Suppressor macrophage treated with lipopolysaccharide for 1 hour (primary cell): ENCODE measurements at regions not wholly inside any gene's neighbourhood (a gene's known extent, or its start where the extent isn't known, plus 50 kb on each side); places are given as distances from the start of the nearest gene placed in this dataset.
"Not testable (repeated sequence)": the region's sequence is repeated elsewhere in the genome, so short reads cannot be mapped to it uniquely, and the experiment has no call there.

ENCODE experiments used
- DNase-seq, 3 donors: peaks; one replicate each; pipeline ENCODE4 v3.0.0-alpha.2; 2020 to 2022

DNA sequence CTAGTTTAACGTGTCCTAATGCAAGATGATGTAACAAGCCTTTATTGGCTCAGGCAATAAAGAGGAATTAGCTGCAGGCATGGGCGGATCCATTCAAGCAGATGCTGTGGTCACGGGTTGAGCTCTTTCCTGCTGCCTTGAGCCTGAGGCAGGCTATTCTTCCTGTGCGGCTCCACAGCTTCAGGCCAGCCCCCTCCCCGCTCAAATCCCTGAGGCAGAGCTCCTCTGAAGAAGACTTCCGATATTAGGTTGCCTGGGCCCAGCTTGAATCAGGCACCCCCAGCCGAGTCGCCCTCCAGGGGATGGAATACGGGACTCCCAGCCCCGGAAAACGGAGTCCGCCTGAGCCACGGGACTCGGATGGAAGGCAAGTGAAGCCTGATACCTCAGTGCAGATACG lies 95.0 kb upstream of the RUFY1 start:
- DNase-seq: no peak

DNA sequence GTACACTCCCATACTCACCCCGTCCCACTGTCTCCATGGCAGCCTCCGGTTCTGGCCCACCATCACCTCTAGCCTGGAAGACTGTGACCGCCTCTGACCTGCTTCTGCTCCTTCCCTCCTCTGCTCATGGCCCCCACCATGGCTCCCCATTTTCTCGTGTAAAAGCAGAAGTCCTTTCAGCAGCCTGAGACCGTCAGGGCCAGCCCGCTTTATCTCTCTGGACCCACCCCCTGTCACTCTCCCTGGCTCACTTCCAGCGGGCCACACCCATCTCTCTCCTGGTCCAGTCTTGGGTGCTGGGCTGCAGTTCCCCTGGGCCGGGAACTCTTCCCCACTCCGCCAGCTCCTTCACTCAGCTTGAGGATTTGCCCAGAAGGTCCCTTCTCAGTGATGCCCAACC lies 96.0 kb upstream of the RUFY1 start:
- DNase-seq: no peak

DNA sequence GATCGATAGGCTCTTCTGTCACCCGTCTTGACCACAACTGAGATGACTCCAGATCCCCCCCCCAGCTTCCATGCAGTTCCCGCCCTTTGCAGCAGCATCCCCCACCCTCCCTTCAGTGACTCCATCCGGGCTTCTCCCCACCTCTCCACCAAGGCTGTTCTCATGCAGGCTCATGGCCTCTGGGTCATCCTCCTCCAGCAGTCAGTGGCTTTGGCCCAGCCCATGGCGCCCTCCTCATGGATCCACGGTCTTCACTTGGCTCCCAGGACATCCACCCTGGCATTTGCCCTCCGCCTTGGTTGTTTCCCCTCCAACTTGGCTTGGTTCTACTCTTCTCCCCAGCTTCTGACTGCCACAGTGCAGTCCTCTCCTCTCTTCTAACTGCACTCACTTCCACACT lies 96.7 kb upstream of the RUFY1 start:
- DNase-seq: no peak

DNA sequence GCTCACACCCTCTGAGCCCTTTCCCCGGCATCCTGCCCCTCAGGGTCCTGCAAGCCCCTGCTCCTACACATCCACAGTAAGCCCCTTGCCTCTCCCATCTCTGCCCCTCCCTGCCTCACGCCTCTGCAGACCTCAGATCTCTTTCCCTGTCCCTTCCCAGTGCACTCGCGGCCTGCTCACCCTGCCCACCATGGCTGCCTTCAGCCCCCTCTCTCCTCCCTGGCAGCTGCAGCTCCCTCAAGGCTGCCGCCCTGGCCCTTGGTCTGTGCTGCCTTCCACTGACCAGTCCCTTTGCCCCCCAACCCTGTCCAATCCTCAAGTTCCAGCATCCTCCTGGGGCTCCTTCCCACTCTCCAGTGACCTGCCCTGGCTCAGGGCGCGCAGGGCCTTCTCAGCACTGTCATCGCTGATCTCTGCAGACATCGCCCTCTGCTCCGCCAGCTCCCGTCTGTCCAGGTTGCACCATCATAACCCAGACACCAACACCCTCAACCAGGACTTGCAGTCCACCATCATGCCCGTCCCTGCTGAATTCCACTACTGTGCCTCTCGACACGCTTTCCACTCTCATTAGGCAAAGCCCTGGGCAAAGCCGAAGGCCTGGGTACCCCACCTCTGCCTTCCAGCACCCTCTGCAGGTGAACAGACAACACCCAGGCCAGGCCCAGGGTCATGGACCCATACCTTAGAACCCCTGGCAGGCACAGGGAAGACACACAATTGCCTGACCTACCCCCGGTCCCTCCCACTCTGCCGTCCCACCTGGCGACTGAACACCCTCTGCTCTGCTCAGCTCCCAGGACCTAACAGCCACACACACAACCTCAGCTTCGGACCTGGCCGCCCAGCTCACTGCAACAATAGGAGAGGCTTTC lies 97.8 kb upstream of the RUFY1 start:
- DNase-seq: no peak

DNA sequence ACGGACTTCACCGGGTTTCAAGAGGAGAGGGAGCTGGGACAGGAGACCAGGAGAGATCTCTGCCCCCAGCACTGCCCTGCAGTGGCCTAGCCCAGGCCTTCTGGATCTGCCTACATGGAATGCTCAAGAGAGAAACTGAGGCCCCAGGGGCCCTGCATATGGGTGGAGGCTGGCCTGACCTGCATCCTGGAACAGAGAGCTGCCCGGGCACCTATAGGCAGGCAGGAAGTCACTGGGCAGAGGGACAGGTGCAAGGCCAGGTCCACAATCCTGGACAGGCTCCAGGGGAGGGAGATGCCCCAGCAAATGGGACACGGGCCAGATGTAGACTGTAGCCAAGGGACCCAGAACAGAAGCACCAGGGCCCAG lies 98.5 kb upstream of the RUFY1 start:
- DNase-seq: no peak

DNA sequence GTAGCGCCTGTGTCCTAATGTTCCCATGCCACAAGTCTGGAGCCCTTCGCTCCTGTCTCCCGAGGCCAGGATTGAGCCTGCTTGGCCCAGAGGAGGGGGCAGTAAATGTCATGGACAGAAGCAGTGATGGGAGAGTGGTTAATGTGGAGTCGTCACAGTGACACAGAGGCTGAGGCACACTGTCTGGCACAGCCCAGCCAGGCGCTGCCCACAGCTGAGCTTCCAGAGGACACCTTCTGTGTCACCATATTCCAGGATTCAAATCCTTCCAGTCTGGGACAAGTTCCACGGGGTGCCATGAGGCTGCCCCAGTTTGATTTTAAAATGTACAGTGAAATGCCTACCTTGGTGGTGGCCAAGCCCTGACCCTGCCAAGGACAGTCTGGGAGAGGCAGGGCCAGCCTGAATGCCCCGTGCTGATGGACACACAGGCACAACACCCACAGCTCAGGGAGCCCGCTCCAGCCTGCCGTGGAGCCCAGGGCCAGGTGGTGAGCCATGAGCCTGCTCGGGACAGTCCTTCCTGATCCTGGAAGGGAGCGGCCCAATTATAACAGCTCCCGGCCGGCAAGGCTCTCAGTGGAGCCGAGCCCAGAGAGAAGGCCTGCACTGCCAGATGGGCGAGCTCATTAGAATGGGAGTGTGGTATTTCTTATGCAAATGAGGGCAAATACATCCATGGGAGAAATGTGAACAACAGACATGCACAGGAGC lies 99.1 kb upstream of the RUFY1 start:
- DNase-seq: no peak

DNA sequence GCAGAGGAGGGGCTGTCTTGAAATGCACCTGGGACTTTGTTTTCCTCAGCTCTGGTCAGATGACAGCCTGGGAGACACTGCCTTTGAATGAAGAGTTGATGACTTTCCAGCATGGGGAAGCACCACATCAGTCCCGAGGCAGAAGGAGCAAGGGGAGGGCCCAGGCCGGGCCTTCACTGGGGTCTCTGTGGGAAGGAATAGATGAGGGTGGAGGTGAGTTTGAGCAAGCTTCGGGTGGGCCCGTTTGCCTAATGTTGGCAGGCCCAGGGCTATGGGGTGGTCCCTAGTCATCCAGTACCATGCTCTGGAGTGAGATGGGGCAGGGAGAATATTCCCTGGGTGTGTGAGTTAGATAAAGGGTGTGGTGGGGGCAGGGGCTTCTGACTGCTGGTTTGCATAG lies 100.4 kb upstream of the RUFY1 start:
- not testable (repeated sequence) for DNase-seq

DNA sequence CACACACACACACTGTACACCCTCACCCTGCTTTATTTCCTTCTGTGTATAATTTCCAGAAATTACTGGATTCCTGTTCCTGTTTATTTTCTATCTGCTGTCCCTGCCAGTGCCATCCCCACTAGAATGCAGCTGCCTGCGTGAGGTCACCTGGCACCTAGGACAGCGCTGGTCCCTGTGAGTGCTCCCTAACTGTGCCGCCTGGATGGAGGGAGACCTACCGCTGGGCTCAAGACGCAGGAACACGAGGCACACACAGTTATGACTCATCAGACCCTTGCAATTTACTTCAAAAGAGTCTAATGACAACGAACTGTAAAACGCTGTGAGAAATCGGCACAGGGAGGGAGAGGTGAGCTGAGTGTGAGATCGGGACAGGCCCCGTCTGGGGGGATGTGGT lies 102.1 kb upstream of the RUFY1 start:
- DNase-seq: not testable (repeated sequence)

DNA sequence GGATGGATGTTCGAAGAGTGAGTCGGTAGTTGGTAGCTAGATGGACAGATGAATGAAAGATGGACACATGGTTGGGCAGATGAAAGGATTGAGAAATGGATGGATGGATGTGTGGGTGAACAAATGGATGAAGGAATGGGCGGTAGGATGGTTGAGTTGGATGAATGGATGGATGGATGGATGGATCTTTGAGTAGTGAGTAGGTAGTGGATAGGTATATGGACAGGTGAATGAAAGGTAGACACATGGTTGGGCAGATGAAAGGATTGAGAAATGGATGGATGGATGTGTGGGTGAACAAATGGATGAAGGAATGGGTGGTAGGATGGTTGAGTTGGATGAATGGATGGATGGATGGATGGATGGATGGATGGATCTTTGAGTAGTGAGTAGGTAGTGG lies 97.0 kb upstream of the ADAMTS2 start:
- not testable (repeated sequence) for DNase-seq

DNA sequence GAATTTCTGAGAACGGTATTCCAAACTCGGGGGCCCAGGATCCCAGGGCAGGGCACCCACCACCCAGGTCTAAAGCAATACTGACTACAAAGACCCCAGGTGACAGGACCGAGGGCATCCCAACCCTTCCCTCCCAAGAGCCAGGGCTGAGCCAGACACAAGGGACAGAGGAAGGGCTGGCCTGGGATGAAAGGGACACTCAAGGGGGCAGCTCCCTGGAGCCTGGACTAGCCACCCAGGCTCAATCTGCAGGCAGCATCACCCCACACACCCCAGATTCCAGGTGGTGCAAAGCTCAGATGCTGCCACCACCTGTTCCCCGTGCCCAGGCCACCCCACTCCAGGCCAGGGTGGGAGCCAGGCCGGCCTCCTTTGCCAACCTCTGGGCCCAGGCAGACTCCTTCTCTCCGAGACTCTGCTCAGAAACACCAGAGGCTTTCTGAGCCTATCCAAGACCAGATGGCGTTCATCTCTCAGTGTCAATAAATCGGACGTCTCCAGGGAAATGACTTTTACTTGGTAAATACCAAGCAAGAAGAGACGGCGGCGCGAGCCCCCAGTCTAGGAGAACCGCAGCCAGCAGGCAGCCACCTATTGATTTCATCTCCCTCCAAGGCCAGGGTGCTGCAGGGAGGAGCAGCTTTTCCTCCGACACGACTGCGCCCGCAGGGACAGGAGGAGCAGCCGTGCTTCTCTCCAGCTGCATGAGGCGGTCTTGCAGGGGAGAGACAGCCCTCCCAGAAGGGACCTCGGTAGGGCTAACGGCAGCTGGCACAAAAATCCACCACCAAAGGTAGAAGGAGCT lies 94.1 kb upstream of the ADAMTS2 start:
- DNase-seq: no peak

DNA sequence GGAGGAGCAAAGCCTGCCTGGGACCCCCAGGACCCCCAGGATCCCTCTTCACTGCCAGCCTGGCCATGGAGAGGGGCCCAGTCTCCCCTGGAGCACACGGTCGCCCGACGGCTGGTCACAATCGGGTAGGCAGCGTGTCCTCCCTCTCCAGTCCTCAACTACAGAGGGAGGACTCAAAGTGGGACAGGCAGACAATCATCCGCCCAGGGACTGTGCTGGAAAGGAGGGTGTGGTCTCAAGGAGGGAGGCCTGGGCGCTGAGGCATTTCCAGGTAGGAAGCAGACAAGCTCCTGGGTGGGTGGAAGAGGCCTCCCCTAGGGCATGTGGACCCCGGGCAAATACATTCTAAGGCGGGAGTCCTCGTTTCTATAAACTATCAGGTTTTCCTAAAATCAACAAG lies 93.2 kb upstream of the ADAMTS2 start:
- DNase-seq: no peak

DNA sequence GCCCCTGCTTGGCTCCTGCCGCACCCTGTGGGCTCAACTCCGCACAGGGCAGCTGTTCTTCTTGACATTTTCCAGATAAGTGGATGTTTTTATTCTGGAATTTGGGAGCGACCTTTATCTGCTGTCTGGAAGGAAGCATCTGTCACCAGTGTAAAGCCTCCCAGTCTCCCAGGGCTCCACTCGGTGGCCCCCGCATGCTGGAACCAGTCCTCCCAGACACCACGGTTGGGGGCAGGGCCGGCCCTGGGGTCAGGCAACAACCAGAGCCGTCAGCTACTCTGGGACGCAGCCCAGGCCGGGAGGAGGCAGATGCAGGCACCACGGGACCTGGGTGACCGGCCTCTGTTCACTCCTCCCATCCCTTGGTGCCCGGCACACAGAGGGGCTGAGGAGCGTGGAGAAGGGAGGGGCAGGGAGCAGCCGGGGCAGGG lies 92.8 kb upstream of the ADAMTS2 start:
- DNase-seq: no peak

DNA sequence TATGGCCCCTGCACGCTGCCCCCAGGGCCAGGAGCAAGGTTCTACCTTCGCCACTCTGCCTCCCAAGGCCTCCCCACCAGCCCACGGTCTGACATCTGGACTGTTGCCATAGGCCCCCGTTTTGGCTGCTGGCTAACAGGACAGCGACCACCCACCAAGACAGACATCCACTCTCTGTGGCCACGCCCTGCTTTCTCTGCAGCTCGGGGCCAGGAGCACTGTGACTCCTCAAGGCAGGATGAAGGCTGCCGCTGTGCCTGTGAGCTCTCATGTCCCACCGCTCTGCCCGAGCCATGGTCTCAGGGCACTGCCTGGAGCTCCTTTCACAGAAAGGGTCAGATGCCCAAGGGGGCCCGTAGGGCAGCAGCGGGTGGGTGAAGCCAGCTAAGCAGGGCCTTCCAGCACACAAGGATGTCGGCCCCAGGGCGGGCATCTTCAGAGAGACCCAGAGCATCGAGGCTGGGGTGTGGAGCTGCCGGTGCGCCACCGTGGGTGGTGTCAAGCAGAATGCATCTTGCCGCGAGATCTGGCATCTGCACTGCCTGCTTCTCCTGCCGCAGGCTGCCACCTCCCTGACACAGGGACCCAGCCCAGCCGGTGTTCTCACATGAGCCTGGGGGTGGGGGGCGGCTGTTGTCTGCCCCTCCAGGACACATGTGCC lies 92.2 kb upstream of the ADAMTS2 start:
- no peak for DNase-seq

DNA sequence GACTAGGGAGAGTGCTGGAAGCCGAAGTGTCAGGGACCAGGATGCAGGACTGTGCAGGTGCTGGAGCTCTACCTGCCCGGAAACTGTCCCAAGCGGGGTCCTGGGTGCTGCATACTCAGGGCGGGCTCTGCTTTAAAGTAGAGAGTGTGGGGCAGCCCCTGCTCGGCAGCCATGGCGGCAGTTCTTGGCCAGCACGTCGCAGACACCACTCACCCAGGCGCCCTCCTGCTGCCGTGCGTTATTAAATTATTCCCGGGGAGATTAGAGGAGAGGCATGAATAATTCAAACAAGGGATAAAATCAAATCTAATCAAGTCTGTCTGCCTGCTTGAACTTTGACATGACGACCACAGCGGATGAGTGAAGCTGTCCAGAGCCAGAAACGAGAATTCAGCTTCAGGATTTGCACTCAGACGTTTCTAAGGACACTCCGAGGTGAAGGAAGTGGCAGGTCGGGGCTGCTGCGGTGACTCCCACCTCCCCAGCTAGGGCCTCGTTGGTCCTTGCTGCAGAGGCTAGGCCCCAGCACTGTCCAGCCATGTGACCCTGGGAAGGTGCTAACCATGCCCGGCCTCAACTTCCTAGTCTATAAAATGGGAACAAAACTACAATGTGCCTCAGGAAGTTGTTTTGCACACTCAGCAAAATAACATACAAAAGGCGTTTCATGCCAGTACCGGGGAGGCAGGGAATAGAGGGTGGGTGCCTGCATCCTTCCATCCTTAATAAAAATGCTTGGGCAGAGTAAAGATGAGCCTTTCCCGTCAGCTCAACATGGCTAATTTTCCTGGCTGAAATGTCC lies 91.3 kb upstream of the ADAMTS2 start:
- no peak for DNase-seq

DNA sequence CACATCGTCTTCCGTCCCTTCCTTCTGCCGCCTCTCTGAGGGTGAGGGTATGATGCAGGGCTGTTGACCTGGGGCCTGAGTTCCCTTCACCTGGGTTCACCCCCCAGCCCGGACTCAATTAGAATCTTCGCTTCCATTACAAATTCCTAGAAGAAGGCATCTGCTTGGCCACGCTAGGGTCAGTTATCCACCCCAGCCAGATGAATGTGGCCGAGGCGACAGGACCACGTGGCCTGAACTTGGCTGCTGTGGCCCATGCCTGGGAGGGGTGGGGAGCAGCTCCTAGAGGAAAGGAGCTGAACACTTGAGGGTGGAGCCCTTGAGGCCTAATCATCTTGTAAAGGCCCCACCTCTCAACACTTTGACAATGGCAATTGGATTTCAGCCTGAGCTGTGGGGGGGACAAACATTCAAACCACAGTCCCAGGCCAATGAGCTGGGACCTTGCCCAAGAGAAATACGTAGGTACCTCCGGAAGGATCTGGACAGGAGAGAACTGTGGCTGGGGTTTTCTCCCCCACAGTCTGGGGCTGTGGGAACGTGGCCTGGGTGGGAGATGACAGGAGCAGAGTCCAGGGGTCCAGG lies 90.6 kb upstream of the ADAMTS2 start:
- DNase-seq: no peak

DNA sequence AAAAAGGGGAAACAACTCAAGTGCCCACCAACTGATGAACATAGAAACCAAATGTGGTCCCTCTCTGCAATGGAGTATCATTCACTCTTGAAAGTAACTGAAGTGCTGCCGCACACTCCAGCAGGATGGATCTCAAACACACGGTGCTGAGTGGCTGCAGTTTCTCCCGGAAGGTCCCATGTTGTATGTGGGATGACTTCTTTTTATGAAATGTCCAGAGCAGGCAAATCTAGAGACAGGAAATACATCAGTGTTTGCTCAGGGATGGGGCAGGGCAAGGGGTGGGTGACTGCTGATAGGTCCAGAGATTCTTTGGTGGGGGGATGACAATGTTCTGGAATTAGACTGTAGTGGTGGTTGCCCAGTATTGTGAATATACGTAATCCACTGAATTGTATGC lies 89.9 kb upstream of the ADAMTS2 start:
- no peak for DNase-seq

DNA sequence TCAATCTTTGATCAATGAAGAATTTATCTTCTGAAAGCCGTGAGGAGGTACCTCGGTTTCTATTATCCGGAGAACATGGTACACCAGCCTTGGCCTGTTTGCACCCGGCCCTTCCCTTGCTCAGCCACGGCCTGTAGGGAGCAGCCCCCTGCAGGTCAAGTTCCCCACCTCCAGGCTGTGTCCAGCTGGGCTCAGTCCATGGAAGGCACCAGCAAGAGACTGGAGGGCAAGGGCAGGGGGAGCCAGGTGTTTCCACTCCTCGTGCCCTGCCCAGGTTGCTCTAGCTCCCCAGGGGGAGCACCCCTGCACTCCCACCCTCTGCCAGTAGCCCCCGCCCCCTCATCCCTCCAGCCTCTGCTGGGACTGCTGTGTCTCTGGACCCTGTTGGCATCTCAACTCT lies 87.3 kb upstream of the ADAMTS2 start:
- no peak for DNase-seq

DNA sequence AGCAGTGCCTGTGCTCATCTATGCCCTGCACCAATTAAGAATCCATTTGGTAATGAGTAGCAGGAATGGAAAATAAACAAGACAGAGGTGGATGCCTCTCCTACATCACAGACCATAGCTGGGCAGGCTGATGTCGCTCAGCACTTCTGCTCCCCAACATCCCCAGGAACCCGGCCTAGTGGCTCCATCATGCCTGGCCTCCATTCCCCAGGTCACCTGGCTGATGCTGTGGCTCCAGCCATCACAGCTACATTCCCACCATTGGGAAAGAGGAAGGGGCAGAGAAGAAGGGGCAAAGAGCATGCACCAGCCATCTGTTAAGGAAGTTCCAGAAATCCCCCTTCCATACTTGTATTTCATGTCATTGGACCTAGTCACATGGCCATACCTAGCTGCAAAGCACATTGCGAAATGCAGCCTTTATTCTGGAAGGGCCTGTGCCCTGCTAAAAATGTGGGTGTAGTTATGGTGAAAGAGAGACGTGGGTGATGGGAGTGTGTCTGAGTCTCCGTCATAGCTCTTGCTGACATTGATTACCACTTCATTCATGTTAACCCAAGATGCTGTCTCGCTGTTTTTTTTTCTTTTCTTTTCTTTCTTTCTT lies 86.1 kb upstream of the ADAMTS2 start:
- DNase-seq: peak; percentile 47 to 59 (median 50)

DNA sequence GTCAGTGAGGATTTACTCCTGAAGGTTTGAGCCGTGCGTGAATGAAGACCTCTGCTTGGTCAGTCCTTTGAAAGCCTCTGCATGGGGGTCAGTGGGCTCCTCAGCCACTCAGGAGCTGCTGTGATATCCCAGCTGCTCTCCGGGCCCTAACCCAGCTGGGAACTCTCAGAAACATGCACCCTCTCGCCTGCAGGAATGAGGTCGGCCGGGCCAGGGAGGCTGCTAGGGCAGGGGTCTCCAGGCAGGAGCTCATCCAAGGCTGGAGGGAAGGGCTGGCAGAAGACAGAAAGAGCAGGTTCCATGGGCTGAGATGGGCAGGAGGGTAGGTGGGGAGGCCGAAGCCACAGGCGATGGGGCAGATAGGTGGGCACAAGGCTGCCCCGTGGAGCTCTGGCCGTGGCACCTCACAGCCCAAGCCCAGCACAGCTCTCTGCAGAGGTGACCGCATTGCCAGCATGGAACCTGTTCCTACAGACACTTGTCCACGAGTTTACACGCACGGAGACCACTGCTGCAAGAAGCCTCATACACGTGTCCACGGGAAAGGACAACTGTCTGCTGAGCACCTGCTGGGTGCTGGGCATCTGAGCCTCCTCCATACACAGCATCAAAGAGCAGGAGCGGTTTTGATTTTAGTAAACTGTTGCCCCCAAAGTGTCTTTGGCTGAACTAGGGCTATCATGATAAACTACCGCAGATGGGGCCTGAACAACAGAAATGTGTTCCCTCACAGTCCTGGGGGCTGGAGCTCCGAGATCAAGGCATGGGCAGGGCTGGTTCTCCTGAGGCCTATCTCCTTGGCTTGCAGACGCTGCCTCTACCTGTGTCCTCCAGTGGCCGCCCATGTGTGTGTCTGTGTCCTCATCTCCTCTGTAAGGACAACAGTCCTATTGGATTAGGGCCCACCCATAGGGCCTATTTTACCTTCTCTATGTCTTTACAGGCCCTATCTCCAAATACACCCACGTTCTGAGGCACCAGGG lies 85.2 kb upstream of the ADAMTS2 start:
- no peak for DNase-seq

DNA sequence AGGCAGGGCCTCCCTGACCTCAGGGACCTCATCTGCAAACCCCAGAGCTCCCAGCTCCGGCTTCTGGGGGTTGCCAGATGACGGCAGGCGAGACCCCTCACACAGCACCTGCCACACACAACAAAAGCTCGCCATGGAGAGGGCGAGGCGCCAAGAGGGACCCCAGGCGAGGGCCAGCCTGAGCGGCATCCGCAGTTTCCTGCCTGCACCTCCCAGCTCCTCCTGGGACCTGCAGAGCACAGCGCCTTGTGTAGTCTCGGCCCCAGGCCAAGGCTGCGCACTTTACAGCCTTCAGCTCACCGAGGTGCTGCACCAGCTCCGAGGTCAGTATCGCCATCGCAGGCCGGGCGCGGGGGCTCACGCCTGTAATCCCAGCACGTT lies 82.4 kb upstream of the ADAMTS2 start:
- peak in 1 of 3 donors; percentile 5 for DNase-seq
